DOHH2 (cell line): ENCODE measurements at regions not wholly inside any gene's neighbourhood (a gene's known extent, or its start where the extent isn't known, plus 50 kb on each side); places are given as distances from the start of the nearest gene placed in this dataset.

Experiments
- H3F3A ChIP-seq: fragments of 200-600 bp; sonication (generic), shearing (Covaris generic); 2 replicates; pipeline ENCODE4 v1.6.0; 2016; ENCODE audit warnings: antibody characterized with exemption, mild to moderate bottlenecking; ENCODE audit not compliant: control insufficient read depth, insufficient read depth
- H3K27ac ChIP-seq: fragments of 200-600 bp; sonication (generic); 2 replicates; pipeline ENCODE4 v1.5.1; 2014; ENCODE audit warnings: low read depth, mild to moderate bottlenecking, low read length, moderate library complexity
- H3K27me3 ChIP-seq: fragments of 200-600 bp; sonication (generic); 2 replicates; pipeline ENCODE4 v1.6.1; 2014; ENCODE audit warnings: mild to moderate bottlenecking, low read length, mixed read lengths; ENCODE audit not compliant: control insufficient read depth
- H3K36me3 ChIP-seq: fragments of 200-600 bp; sonication (generic); 2 replicates; pipeline ENCODE4 v1.6.1; 2014; ENCODE audit warnings: mild to moderate bottlenecking, low read length, moderate library complexity, mixed read lengths; ENCODE audit not compliant: control insufficient read depth
- H3K4me1 ChIP-seq: fragments of 200-600 bp; sonication (generic); 2 replicates; pipeline ENCODE4 v1.6.1; 2014; ENCODE audit warnings: mild to moderate bottlenecking, low read length, mixed read lengths; ENCODE audit not compliant: control insufficient read depth
- H3K4me2 ChIP-seq: fragments of 200-600 bp; sonication (generic); 2 replicates; pipeline ENCODE4 v1.6.0; 2014; ENCODE audit warnings: mild to moderate bottlenecking, low read length, moderate library complexity
- H3K4me3 ChIP-seq: fragments of 200-600 bp; sonication (generic); 2 replicates; pipeline ENCODE4 v1.5.1; 2014; ENCODE audit warnings: mild to moderate bottlenecking, low read length, mixed read lengths
- H3K79me2 ChIP-seq: fragments of 200-600 bp; sonication (generic); 2 replicates; pipeline ENCODE4 v1.6.1; 2014; ENCODE audit warnings: mild to moderate bottlenecking, low read length, mixed read lengths; ENCODE audit not compliant: control insufficient read depth
- H3K9me2 ChIP-seq: fragments of 200-600 bp; sonication (generic); replicated peaks from 2 replicates; pipeline ENCODE4 v1.6.1; 2014; ENCODE audit warnings: mild to moderate bottlenecking, low read length, mixed read lengths; ENCODE audit not compliant: control insufficient read depth
- H3K9me3 ChIP-seq: fragments of 200-600 bp; sonication (generic); 2 replicates; pipeline ENCODE4 v1.6.1; 2014; ENCODE audit warnings: antibody characterized with exemption, low read length, mixed read lengths; ENCODE audit not compliant: control insufficient read depth, insufficient read depth
- H4K20me1 ChIP-seq: fragments of 200-600 bp; sonication (generic); 2 replicates; pipeline ENCODE4 v1.6.0; 2014; ENCODE audit warnings: low read depth, mild to moderate bottlenecking, antibody characterized with exemption, low read length, moderate library complexity; ENCODE audit not compliant: control insufficient read depth, insufficient read depth
- EZH2phosphoT487 ChIP-seq: fragments of 200-600 bp; sonication (generic); IDR thresholded peaks from 2 replicates; pipeline ENCODE4 v1.6.1; 2017; ENCODE audit warnings: borderline replicate concordance, mild to moderate bottlenecking, antibody characterized with exemption, low read length, moderate library complexity, mixed read lengths
- TF ChIP-seq, protein P1 (sequence below): fragments of 200-600 bp; sonication (generic); IDR thresholded peaks from one replicate; pipeline ENCODE4 v1.5.1; 2014; ENCODE audit warnings: antibody characterized with exemption, mild to moderate bottlenecking, low read depth, low read length; ENCODE audit not compliant: poor library complexity, severe bottlenecking

DNA sequence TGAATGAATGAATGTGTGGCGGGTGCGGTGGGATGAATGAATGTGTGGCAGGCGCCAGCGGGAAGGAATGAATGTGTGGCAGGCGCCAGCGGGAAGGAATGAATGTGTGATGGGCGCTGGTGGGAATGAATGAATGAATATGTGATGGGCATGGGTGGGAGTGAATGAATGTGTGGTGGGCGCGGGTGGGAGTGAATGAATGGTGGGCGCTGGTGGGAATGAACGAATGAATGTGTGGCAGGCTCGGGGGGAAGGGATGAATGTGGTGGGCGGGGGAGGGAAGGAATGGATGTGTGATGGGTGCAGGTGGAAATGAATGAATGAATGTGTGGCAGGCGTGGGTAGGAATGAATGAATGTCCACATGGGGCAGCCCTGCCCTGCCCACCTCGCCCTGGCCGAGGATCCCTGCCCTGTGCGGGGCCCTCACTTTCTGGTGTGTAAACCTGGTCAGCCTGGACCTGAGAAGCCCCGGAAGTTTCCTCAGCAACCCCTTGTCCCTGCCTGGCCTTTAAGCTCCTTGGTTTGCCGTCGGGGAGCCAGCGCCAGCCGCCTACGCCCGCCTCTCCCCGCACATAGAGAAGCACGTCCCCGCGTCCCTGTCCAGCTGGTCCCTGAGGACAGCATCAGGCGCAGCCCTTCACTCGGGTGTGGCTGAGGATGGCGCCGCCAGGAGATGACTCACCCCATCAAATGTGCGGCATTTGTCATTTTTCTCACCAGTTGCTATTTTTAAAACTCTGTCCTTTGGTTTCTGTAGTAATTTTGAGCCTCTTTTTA lies 112.8 kb upstream of the LRPAP1 start:
- peaks cover 21% of the 10 kb centered on the region for H3K4me1 ChIP-seq
- no peaks in the 10 kb centered on the region for H3K36me3 ChIP-seq
- no peak overlapping the region for H3K27ac ChIP-seq
- no peak overlapping the region for H3K4me2 ChIP-seq
- H3K9me3 ChIP-seq, result no peaks in the 10 kb centered on the region
- H3F3A ChIP-seq, result no peaks in the 10 kb centered on the region
- H3K27me3 ChIP-seq, result no peaks in the 10 kb centered on the region
- no peak overlapping the region for H3K4me3 ChIP-seq
- no peak for TF ChIP-seq EZH2phosphoT487
- TF ChIP-seq, protein P1, sequence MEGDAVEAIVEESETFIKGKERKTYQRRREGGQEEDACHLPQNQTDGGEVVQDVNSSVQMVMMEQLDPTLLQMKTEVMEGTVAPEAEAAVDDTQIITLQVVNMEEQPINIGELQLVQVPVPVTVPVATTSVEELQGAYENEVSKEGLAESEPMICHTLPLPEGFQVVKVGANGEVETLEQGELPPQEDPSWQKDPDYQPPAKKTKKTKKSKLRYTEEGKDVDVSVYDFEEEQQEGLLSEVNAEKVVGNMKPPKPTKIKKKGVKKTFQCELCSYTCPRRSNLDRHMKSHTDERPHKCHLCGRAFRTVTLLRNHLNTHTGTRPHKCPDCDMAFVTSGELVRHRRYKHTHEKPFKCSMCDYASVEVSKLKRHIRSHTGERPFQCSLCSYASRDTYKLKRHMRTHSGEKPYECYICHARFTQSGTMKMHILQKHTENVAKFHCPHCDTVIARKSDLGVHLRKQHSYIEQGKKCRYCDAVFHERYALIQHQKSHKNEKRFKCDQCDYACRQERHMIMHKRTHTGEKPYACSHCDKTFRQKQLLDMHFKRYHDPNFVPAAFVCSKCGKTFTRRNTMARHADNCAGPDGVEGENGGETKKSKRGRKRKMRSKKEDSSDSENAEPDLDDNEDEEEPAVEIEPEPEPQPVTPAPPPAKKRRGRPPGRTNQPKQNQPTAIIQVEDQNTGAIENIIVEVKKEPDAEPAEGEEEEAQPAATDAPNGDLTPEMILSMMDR, result no peak
- H4K20me1 ChIP-seq, result no peaks in the 10 kb centered on the region
- no peaks in the 10 kb centered on the region for H3K9me2 ChIP-seq
- no peaks in the 10 kb centered on the region for H3K79me2 ChIP-seq

DNA sequence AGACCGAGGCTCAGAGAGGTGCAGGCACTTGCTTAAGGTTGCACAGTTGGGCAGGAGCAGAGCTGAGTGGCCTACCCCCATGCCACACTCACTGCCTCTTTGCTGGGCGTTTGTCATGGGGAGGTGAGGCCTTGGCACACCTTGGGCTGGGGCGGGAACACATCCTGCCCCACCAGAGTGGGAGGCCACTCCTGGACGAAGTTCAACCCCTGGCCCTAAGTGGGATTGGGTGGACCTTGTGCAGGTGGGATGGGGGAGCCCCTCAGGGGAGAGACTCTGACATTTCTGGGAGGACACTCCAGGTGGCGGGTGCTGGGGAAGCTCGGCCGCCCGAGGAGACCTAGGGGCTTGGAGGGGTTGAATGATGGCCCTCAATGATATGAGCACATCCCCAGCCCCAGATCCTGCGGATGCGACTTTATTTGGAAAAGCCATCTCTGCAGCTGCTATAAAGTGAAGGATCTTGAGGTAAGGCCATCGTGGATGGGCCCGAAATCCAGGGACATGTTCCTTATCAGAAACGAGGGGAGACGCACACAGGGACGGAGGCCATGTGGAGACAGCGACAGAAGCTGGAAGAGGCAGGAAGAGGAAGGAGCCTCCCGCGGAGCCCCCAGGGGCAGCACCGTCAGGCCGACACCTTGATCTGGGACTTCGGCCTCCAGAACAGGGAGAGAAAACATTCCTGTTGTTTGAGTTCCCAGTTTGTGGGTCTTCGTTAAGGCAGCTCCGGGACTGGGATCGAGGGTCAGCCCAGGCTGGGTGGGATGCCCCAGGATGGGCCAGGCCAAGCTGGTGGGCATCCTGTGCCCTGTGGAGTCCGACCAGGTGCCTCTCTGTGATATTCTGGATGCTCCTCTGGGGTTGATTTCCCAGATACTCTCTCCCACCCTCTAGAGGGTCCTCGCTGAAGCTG lies 111.6 kb upstream of the LRPAP1 start:
- no peaks in the 10 kb centered on the region for H3K9me3 ChIP-seq
- no peak overlapping the region for H3K4me3 ChIP-seq
- H3K27ac ChIP-seq, result no peak overlapping the region
- no peaks in the 10 kb centered on the region for H4K20me1 ChIP-seq
- no peaks in the 10 kb centered on the region for H3K36me3 ChIP-seq
- peaks cover 8% of the 10 kb centered on the region for H3K4me1 ChIP-seq
- H3K79me2 ChIP-seq, result no peaks in the 10 kb centered on the region
- no peaks in the 10 kb centered on the region for H3K27me3 ChIP-seq
- no peak for TF ChIP-seq EZH2phosphoT487
- TF ChIP-seq, protein P1, result no peak
- H3F3A ChIP-seq, result no peaks in the 10 kb centered on the region
- no peaks in the 10 kb centered on the region for H3K9me2 ChIP-seq
- no peak overlapping the region for H3K4me2 ChIP-seq

GRCh38 chr4:3642806-3643517 lies 110.7 kb upstream of the LRPAP1 start:
- Histone ChIP-seq H3K79me2 (no peaks in the 10 kb centered on the region), H3K27me3 (no peaks in the 10 kb centered on the region), H3K4me3 (no peak overlapping the region), H3K9me2 (no peaks in the 10 kb centered on the region), H3K4me1 (peaks cover 14% of the 10 kb centered on the region), H3K9me3 (no peaks in the 10 kb centered on the region), H3K36me3 (no peaks in the 10 kb centered on the region), H3F3A (no peaks in the 10 kb centered on the region), H4K20me1 (no peaks in the 10 kb centered on the region), H3K27ac (no peak overlapping the region), H3K4me2 (no peak overlapping the region)
- no peak for TF ChIP-seq EZH2phosphoT487
- TF ChIP-seq, protein P1, result no peak
